Brain microvascular endothelial cell (primary cell): ENCODE measurements at regions not wholly inside any gene's neighbourhood (a gene's known extent, or its start where the extent isn't known, plus 50 kb on each side); places are given as distances from the start of the nearest gene placed in this dataset.

Experiments used
- DNase-seq: peaks from one replicate; pipeline ENCODE4 v3.0.0-alpha.2; 2020
- H3K27ac ChIP-seq: fragments of 250-450 bp; sonication (Bioruptor Pico); 2 replicates; pipeline ENCODE4 v1.5.1; 2020; ENCODE audit warnings: mild to moderate bottlenecking, moderate library complexity
- H3K27me3 ChIP-seq: fragments of 250-450 bp; sonication (Bioruptor Pico); replicated peaks from 2 replicates; pipeline ENCODE4 v1.5.1; 2020; ENCODE audit warnings: mild to moderate bottlenecking
- H3K36me3 ChIP-seq: fragments of 250-450 bp; sonication (Bioruptor Pico); replicated peaks from 2 replicates; pipeline ENCODE4 v1.5.1; 2020; ENCODE audit warnings: mild to moderate bottlenecking
- H3K4me3 ChIP-seq: 2 replicates; pipeline ENCODE4 v1.5.1; 2011; ENCODE audit warnings: low read depth, mild to moderate bottlenecking, control low read depth, low read length, moderate library complexity
- CTCF ChIP-seq: IDR thresholded peaks from 2 replicates; pipeline ENCODE4 v1.5.1; 2011; ENCODE audit warnings: low read depth, mild to moderate bottlenecking, moderate library complexity, low read length, control low read depth, inconsistent platforms; ENCODE audit errors: missing control alignments
- in situ Hi-C: cut with HindIII; loops from 2 replicates; pipeline ENCODE4 v1.10.0; 2017; ENCODE audit warnings: low sequenced_read_pairs, low pct_ligation_motif_present

- Histone ChIP-seq H3K4me3 (no peak overlapping the region), H3K36me3 (no peaks in the 10 kb centered on the region), H3K27me3 (no peaks in the 10 kb centered on the region), H3K27ac (no peak overlapping the region)
- in situ Hi-C loops = no loop called here
- no peak for DNase-seq
- TF ChIP-seq CTCF = no peak
Observed at GRCh38 chr2:183919926-183920325, 678.4 kb upstream of the ZNF804A start.

- TF ChIP-seq CTCF = no peak
- Histone ChIP-seq H3K36me3 (no peaks in the 10 kb centered on the region), H3K27ac (no peak overlapping the region), H3K27me3 (no peaks in the 10 kb centered on the region), H3K4me3 (no peak overlapping the region)
- no peak for DNase-seq
- in situ Hi-C loops = no loop called here
Observed at GRCh38 chr2:183925281-183925680, 673.0 kb upstream of the ZNF804A start.

GRCh38 chr2:183926433-183926832 lies 671.9 kb upstream of the ZNF804A start:
- Histone ChIP-seq H3K27ac (no peak overlapping the region), H3K36me3 (no peaks in the 10 kb centered on the region), H3K4me3 (no peak overlapping the region), H3K27me3 (no peaks in the 10 kb centered on the region)
- DNase-seq = no peak
- TF ChIP-seq CTCF = no peak
- in situ Hi-C loops = no loop called here

- TF ChIP-seq CTCF = no peak
- no peaks in the 10 kb centered on the region for H3K36me3 ChIP-seq
- peak overlapping the region; percentile 71 for H3K27ac ChIP-seq
- in situ Hi-C loops = no loop called here
- H3K4me3 ChIP-seq = no peak overlapping the region
- H3K27me3 ChIP-seq = no peaks in the 10 kb centered on the region
- peak; percentile 89 for DNase-seq
Observed at GRCh38 chr2:183927406-183928325, 670.7 kb upstream of the ZNF804A start.

- Histone ChIP-seq H3K27ac (no peak overlapping the region), H3K27me3 (no peaks in the 10 kb centered on the region), H3K4me3 (no peak overlapping the region), H3K36me3 (no peaks in the 10 kb centered on the region)
- no peak for TF ChIP-seq CTCF
- in situ Hi-C loops = no loop called here
- no peak for DNase-seq
Observed at GRCh38 chr2:183935005-183935404, 663.3 kb upstream of the ZNF804A start.
